ENCODE measurements at regions not wholly inside any gene's neighbourhood (a gene's known extent, or its start where the extent isn't known, plus 50 kb on each side); places are given as distances from the start of the nearest gene placed in this dataset.

- Histone ChIP-seq H3K9me3 (ENCODE audit: control insufficient read depth, insufficient read depth, low read length) (no peaks in the 10 kb centered on the region), H3K36me3 (ENCODE audit: control insufficient read depth, insufficient read depth, low read length) (no peaks in the 10 kb centered on the region), H3K27me3 (ENCODE audit: control insufficient read depth, insufficient read depth, low read length) (no peaks in the 10 kb centered on the region), H3K27ac (ENCODE audit: low read length) (no peak overlapping the region), H3K4me1 (ENCODE audit: control insufficient read depth, insufficient read depth, low read length) (peaks cover 57% of the 10 kb centered on the region), H3K4me3 (ENCODE audit: low read length) (no peak overlapping the region)
- no peak for TF ChIP-seq CTCF (IDR thresholded peaks at IDR 0.05)
- WGBS (ENCODE audit: insufficient coverage): 93% methylated on average over 9 of the region's 9 CpGs
- H3K4me1 Mint-ChIP-seq: peaks cover 36% of the 10 kb centered on the region in 2 donors
- intact Hi-C loops (cut with micrococcal nuclease): no loop called here
- no peak overlapping the region for H3K4me3 Mint-ChIP-seq
- ATAC-seq (no peak), DNase-seq (peak in 1 of 2 donors; percentile 41)
- no peaks in the 10 kb centered on the region for H3K27me3 Mint-ChIP-seq (ENCODE audit: low read depth in 2 of 2)
- H3K36me3 Mint-ChIP-seq: no peaks in the 10 kb centered on the region
- no peak overlapping the region for H3K27ac Mint-ChIP-seq
- no peaks in the 10 kb centered on the region for H3K9me3 Mint-ChIP-seq
Measured at GRCh38 chr2:9778012-9778411, 65.3 kb upstream of the TAF1B start.

GRCh38 chr2:9778471-9779316, 64.6 kb upstream of the TAF1B start:
- no peak for TF ChIP-seq CTCF (IDR thresholded peaks at IDR 0.05)
- intact Hi-C loops (cut with micrococcal nuclease): no loop called here
- Histone ChIP-seq H3K4me1 (ENCODE audit: control insufficient read depth, insufficient read depth, low read length) (peaks cover 60% of the 10 kb centered on the region), H3K36me3 (ENCODE audit: control insufficient read depth, insufficient read depth, low read length) (no peaks in the 10 kb centered on the region), H3K9me3 (ENCODE audit: control insufficient read depth, insufficient read depth, low read length) (no peaks in the 10 kb centered on the region), H3K27me3 (ENCODE audit: control insufficient read depth, insufficient read depth, low read length) (no peaks in the 10 kb centered on the region), H3K27ac (ENCODE audit: low read length) (peak overlapping the region; percentile 10), H3K4me3 (ENCODE audit: low read length) (no peak overlapping the region)
- no peaks in the 10 kb centered on the region for H3K9me3 Mint-ChIP-seq
- H3K27ac Mint-ChIP-seq: peak overlapping the region; percentile 61 to 82
- H3K36me3 Mint-ChIP-seq: no peaks in the 10 kb centered on the region
- ATAC-seq: no peak
- DNase-seq: no peak
- WGBS (ENCODE audit: insufficient coverage): 93% methylated on average over 17 of the region's 17 CpGs
- no peak overlapping the region for H3K4me3 Mint-ChIP-seq
- H3K27me3 Mint-ChIP-seq (ENCODE audit: low read depth in 2 of 2): no peaks in the 10 kb centered on the region
- H3K4me1 Mint-ChIP-seq: peaks cover 36% of the 10 kb centered on the region in 2 donors

GRCh38 chr2:9779596-9780264, 63.5 kb upstream of the TAF1B start:
- Mint-ChIP-seq H3K36me3 (no peaks in the 10 kb centered on the region), H3K9me3 (no peaks in the 10 kb centered on the region), H3K27ac (peak overlapping the region; percentile 82 to 86), H3K4me1 (peaks cover 36% of the 10 kb centered on the region in 2 donors), H3K4me3 (peak overlapping the region; percentile 87), H3K27me3 (ENCODE audit: low read depth in 2 of 2) (no peaks in the 10 kb centered on the region)
- Histone ChIP-seq H3K4me3 (ENCODE audit: low read length) (no peak overlapping the region), H3K4me1 (ENCODE audit: control insufficient read depth, insufficient read depth, low read length) (peaks cover 60% of the 10 kb centered on the region), H3K27me3 (ENCODE audit: control insufficient read depth, insufficient read depth, low read length) (no peaks in the 10 kb centered on the region), H3K27ac (ENCODE audit: low read length) (peak overlapping the region; percentile 63), H3K9me3 (ENCODE audit: control insufficient read depth, insufficient read depth, low read length) (no peaks in the 10 kb centered on the region), H3K36me3 (ENCODE audit: control insufficient read depth, insufficient read depth, low read length) (no peaks in the 10 kb centered on the region)
- TF ChIP-seq CTCF (IDR thresholded peaks at IDR 0.05): no peak
- intact Hi-C loops (cut with micrococcal nuclease): no loop called here
- DNase-seq (peak in 1 of 2 donors; percentile 68), ATAC-seq (peak; percentile 69 to 73 (median 69))
- 26% methylated on average over 13 of the region's 14 CpGs for WGBS (ENCODE audit: insufficient coverage)
